AG04449 (cell line): ENCODE measurements at regions not wholly inside any gene's neighbourhood (a gene's known extent, or its start where the extent isn't known, plus 50 kb on each side); places are given as distances from the start of the nearest gene placed in this dataset.

ENCODE experiments used
- CTCF ChIA-PET: fragments of 350-600 bp; formaldehyde crosslinking; extraction: SDS; loops from one replicate; lab custom pipeline; 2021; ENCODE audit warnings: antibody characterized with exemption; lab: Yijun Ruan, JAX
- POLR2A ChIA-PET: fragments of 400-600, 350-600 bp; formaldehyde crosslinking; extraction: SDS; loops from one replicate; lab custom pipeline; 2020; ENCODE audit warnings: antibody characterized with exemption, inconsistent platforms; lab: Yijun Ruan, JAX
- DNase-seq: peaks from one replicate; pipeline ENCODE4 v3.0.0-alpha.2; 2010; ENCODE audit warnings: low read depth, low spot score
- H3K4me3 ChIP-seq: 2 replicates; pipeline ENCODE4 v1.5.1; 2011; ENCODE audit warnings: low read depth, mild to moderate bottlenecking, control low read depth, low read length
- TF ChIP-seq, protein P1 (sequence below): IDR thresholded peaks from one replicate; pipeline ENCODE4 v1.5.1; 2011; ENCODE audit warnings: mild to moderate bottlenecking, moderate library complexity, low read length, control low read depth, inconsistent platforms; ENCODE audit not compliant: insufficient read depth; ENCODE audit errors: missing control alignments

DNA sequence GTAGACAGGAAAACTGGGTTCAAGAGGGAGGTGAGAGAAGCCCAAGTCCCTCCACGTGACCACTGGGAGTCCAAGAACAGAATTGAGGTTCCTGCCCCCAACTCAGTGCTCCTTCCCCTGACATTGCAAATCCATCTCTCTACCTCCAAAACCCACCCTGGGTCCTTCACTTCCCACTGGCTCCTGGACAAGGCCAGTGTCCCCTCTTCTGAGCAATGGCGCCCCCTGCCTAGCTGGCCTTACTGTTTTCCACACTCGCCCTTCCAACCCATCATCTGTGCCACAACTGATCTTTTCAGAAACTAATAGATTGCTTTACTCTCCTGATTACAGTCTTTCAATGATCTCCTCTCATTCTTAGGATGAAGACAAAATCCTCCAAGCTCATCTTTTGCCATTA is 200.3 kb downstream of the ANKRD60 start:
- ChIA-PET POLR2A (no interaction called here), CTCF (no interaction called here)
- no peak overlapping the region for H3K4me3 ChIP-seq
- DNase-seq = no peak
- TF ChIP-seq, protein P1, sequence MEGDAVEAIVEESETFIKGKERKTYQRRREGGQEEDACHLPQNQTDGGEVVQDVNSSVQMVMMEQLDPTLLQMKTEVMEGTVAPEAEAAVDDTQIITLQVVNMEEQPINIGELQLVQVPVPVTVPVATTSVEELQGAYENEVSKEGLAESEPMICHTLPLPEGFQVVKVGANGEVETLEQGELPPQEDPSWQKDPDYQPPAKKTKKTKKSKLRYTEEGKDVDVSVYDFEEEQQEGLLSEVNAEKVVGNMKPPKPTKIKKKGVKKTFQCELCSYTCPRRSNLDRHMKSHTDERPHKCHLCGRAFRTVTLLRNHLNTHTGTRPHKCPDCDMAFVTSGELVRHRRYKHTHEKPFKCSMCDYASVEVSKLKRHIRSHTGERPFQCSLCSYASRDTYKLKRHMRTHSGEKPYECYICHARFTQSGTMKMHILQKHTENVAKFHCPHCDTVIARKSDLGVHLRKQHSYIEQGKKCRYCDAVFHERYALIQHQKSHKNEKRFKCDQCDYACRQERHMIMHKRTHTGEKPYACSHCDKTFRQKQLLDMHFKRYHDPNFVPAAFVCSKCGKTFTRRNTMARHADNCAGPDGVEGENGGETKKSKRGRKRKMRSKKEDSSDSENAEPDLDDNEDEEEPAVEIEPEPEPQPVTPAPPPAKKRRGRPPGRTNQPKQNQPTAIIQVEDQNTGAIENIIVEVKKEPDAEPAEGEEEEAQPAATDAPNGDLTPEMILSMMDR = no peak

DNA sequence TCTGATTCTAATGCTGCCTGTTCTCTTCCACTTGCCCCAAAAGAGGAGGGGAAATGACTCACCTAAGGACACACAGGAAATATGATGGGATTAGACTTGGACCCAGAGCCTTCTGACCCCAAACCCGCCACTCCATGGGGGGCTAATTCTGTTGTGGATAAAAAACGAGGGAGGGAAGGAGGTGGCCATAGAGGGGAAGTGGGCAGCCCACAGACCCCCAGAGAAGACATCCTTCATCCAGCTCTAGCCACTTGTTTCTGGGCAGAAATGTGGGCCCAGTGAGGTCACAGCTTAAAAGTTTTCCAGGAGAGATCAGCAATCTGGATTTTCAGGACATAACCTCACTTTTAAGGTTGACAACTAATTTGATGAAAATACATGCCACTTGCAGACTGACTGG is 202.1 kb downstream of the ANKRD60 start:
- DNase-seq = no peak
- POLR2A ChIA-PET = no interaction called here
- no peak overlapping the region for H3K4me3 ChIP-seq
- TF ChIP-seq, protein P1 = no peak
- CTCF ChIA-PET = interaction anchor here (1.5 kb wide), 1 partner anchor 373 kb away, joined by 4 read pairs; no protein-coding TSS in a partner anchor

DNA sequence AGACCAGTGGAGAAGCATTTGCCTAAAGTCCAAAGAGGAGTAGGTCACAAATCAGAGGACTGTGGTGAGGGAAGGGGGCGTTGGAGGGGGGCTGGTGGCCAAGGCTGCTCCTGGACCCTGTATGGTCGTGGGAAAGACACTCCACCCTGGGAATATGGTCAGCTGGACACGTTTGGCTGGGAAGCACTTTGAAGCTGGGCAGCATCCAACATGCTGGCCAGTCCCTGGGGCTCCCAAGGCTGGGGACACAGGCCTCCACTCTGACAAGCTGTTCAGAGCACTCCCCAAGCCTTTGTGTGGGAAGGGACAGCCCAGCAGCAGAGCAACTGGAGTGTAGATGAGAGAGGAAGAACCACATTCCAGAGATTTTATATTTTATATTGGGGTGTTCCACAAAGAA is 203.2 kb downstream of the ANKRD60 start:
- ChIA-PET POLR2A (no interaction called here), CTCF (interaction anchor here (1.5 kb wide), 1 partner anchor 371 kb away, joined by 4 read pairs; no protein-coding TSS in a partner anchor)
- TF ChIP-seq, protein P1 = no peak
- DNase-seq = no peak
- H3K4me3 ChIP-seq = no peak overlapping the region

DNA sequence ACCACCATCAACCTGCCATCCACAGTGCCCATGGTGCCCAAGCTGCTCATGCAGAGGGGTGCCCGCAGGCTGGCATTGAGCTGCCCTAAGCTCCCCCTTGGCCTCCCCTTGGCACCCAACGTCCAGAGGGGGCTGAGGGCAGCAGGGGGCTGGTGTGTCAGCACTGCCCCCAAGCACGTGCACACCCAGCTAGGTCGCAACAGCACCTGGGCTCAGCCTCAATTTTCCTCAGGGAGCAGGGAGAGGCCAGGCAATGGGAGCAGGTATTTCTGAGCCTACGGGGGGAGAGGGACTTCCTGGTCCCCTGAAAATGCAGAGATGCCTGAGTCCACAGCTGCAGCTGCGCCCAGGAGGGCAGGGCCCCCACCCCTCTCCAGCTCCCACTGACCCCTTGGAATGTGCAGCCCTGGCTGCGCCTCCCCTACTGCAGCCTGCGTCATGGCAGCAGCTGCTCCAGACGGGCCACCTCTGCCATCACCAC is 204.2 kb downstream of the ANKRD60 start:
- DNase-seq = no peak
- H3K4me3 ChIP-seq = no peak overlapping the region
- CTCF ChIA-PET = no interaction called here
- POLR2A ChIA-PET = no interaction called here
- TF ChIP-seq, protein P1 = no peak

DNA sequence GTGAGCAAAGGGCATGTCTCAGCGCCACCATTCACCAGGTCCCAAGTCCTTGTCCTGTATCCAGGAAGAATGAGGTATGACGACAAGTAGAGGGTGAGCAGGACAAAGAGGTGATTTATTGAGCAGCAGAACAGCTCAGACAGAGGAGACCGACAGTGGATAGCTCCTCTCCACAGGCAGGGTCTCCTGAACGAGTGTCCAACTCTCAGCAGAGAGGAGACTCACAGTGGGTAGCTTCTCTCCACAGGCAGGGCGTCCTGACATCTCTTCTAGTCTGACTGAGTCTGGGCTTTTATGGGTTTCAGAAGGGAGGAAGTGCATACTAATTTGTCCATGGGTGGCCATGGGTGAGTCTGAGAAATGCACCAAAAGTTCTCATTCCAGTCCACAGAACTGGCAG is 204.7 kb downstream of the ANKRD60 start:
- DNase-seq = no peak
- ChIA-PET CTCF (interaction anchor here (1.1 to 1.3 kb wide), 2 partner anchors 9 to 23 kb away, joined by 3 to 4 read pairs; no protein-coding TSS in a partner anchor), POLR2A (no interaction called here)
- TF ChIP-seq, protein P1 = no peak
- no peak overlapping the region for H3K4me3 ChIP-seq

DNA sequence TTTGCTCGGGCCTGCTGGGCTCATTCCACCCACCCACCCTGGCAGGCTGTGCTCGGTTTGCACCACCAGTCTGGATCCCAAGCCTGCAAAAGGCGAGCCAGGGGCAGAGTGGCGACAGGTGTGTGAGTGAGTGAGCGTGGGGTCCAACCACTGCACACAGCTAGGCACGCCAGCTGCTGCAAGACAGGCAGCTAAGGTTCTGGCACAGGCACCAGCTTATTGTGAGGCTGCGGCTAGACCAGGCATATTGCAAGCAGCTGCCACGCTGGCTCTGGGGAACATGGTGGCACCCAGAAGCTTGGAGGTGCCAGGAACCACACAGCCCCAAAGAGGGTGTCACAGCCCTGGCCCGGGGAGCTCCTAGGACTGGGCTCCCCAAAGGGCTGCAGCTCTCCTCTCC is 205.1 kb downstream of the ANKRD60 start:
- ChIA-PET POLR2A (no interaction called here), CTCF (interaction anchor here (1.1 to 1.3 kb wide), 2 partner anchors 9 to 23 kb away, joined by 3 to 4 read pairs; no protein-coding TSS in a partner anchor)
- TF ChIP-seq, protein P1 = no peak
- H3K4me3 ChIP-seq = no peak overlapping the region
- no peak for DNase-seq
